Fibroblast of villous mesenchyme (primary cell): ENCODE measurements at regions not wholly inside any gene's neighbourhood (a gene's known extent, or its start where the extent isn't known, plus 50 kb on each side); places are given as distances from the start of the nearest gene placed in this dataset.

ENCODE experiments used
- DNase-seq: peaks from one replicate; pipeline ENCODE4 v3.0.0-alpha.2; 2010; ENCODE audit warnings: low read depth
- H3K4me3 ChIP-seq: 2 replicates; pipeline ENCODE4 v1.5.1; 2011; ENCODE audit warnings: low read depth, mild to moderate bottlenecking, low read length
- CTCF ChIP-seq: IDR thresholded peaks from 2 replicates; pipeline ENCODE4 v1.5.1; 2012; ENCODE audit warnings: low read depth, mild to moderate bottlenecking, low read length; ENCODE audit not compliant: insufficient read depth

GRCh38 chr18:28382215-28382879 lies 205.4 kb upstream of the CDH2 start:
- no peak for TF ChIP-seq CTCF
- no peak overlapping the region for H3K4me3 ChIP-seq
- no peak for DNase-seq

- no peak overlapping the region for H3K4me3 ChIP-seq
- DNase-seq, result no peak
- no peak for TF ChIP-seq CTCF
These were observed 195.3 kb upstream of the CDH2 start for GRCh38 chr18:28372186-28372585.

GRCh38 chr18:28366676-28367075 lies 189.7 kb upstream of the CDH2 start:
- no peak overlapping the region for H3K4me3 ChIP-seq
- TF ChIP-seq CTCF, result no peak
- no peak for DNase-seq

GRCh38 chr18:28365411-28365831 lies 188.5 kb upstream of the CDH2 start:
- no peak for DNase-seq
- TF ChIP-seq CTCF, result no peak

GRCh38 chr18:28363124-28363523 lies 186.2 kb upstream of the CDH2 start:
- no peak for DNase-seq
- TF ChIP-seq CTCF, result no peak

More at GRCh38 chr18:28365411-28365831, 188.5 kb upstream of the CDH2 start:
- no peak overlapping the region for H3K4me3 ChIP-seq

GRCh38 chr18:28359176-28359575 lies 182.2 kb upstream of the CDH2 start:
- no peak for TF ChIP-seq CTCF
- no peak overlapping the region for H3K4me3 ChIP-seq
- no peak for DNase-seq

More at GRCh38 chr18:28363124-28363523, 186.2 kb upstream of the CDH2 start:
- no peak overlapping the region for H3K4me3 ChIP-seq
